ENCODE measurements at regions not wholly inside any gene's neighbourhood (a gene's known extent, or its start where the extent isn't known, plus 50 kb on each side); places are given as distances from the start of the nearest gene placed in this dataset.

DNA sequence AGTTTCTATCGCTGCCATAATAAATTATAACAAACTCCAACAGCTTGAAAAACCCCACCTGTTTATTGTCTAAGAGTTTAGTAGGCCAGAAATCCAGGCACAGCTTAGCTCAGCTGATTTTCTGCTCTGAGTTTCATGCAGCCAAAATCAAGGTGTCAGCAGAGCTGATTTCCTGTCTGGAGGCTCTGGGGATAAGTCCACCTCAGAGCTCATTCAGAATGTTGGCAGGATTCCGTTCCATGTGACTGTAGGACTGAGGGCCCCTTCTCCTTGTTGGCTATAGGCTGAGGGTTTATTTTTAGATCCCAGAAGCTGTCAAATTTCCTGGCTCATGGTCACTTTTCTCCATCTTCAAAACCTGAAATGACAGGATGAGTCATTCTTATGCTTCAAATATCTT is 91.6 kb upstream of the CHODL start:
- DNase-seq = no peak
- H3K4me3 ChIP-seq = no peak overlapping the region
- no peaks in the 10 kb centered on the region for H3K9me3 ChIP-seq
- no peaks in the 10 kb centered on the region for H3K4me1 ChIP-seq
- H3K36me3 ChIP-seq = no peaks in the 10 kb centered on the region
- H3K27ac ChIP-seq = no peak overlapping the region
- TF ChIP-seq POLR2A (IDR thresholded peaks at IDR 0.05) = no peak
- TF ChIP-seq, protein P1, sequence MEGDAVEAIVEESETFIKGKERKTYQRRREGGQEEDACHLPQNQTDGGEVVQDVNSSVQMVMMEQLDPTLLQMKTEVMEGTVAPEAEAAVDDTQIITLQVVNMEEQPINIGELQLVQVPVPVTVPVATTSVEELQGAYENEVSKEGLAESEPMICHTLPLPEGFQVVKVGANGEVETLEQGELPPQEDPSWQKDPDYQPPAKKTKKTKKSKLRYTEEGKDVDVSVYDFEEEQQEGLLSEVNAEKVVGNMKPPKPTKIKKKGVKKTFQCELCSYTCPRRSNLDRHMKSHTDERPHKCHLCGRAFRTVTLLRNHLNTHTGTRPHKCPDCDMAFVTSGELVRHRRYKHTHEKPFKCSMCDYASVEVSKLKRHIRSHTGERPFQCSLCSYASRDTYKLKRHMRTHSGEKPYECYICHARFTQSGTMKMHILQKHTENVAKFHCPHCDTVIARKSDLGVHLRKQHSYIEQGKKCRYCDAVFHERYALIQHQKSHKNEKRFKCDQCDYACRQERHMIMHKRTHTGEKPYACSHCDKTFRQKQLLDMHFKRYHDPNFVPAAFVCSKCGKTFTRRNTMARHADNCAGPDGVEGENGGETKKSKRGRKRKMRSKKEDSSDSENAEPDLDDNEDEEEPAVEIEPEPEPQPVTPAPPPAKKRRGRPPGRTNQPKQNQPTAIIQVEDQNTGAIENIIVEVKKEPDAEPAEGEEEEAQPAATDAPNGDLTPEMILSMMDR (IDR thresholded peaks at IDR 0.05) = no peak
- no peaks in the 10 kb centered on the region for H3K27me3 ChIP-seq

- DNase-seq = no peak
- Histone ChIP-seq H3K27ac (no peak overlapping the region), H3K36me3 (no peaks in the 10 kb centered on the region), H3K4me1 (no peaks in the 10 kb centered on the region), H3K4me3 (no peak overlapping the region), H3K9me3 (no peaks in the 10 kb centered on the region), H3K27me3 (no peaks in the 10 kb centered on the region)
- TF ChIP-seq, protein P1 (IDR thresholded peaks at IDR 0.05) = no peak
- no peak for TF ChIP-seq POLR2A (IDR thresholded peaks at IDR 0.05)
Measured at GRCh38 chr21:18152371-18152770, 92.3 kb upstream of the CHODL start.

GRCh38 chr21:18151046-18151445 is 93.6 kb upstream of the CHODL start:
- Histone ChIP-seq H3K9me3 (no peaks in the 10 kb centered on the region), H3K4me1 (no peaks in the 10 kb centered on the region), H3K4me3 (no peak overlapping the region), H3K27me3 (no peaks in the 10 kb centered on the region), H3K36me3 (no peaks in the 10 kb centered on the region), H3K27ac (no peak overlapping the region)
- no peak for TF ChIP-seq POLR2A (IDR thresholded peaks at IDR 0.05)
- TF ChIP-seq, protein P1 (IDR thresholded peaks at IDR 0.05) = no peak
- no peak for DNase-seq

- no peak for DNase-seq
- Histone ChIP-seq H3K36me3 (no peaks in the 10 kb centered on the region), H3K27ac (no peak overlapping the region), H3K9me3 (no peaks in the 10 kb centered on the region), H3K27me3 (no peaks in the 10 kb centered on the region), H3K4me1 (no peaks in the 10 kb centered on the region), H3K4me3 (no peak overlapping the region)
- TF ChIP-seq POLR2A (IDR thresholded peaks at IDR 0.05) = no peak
- TF ChIP-seq, protein P1 (IDR thresholded peaks at IDR 0.05) = no peak
Measured at GRCh38 chr21:18148401-18148800, 96.2 kb upstream of the CHODL start.

- Histone ChIP-seq H3K9me3 (no peaks in the 10 kb centered on the region), H3K36me3 (no peaks in the 10 kb centered on the region), H3K4me3 (no peak overlapping the region), H3K4me1 (no peaks in the 10 kb centered on the region), H3K27ac (no peak overlapping the region), H3K27me3 (no peaks in the 10 kb centered on the region)
- TF ChIP-seq, protein P1 (IDR thresholded peaks at IDR 0.05) = no peak
- no peak for TF ChIP-seq POLR2A (IDR thresholded peaks at IDR 0.05)
- no peak for DNase-seq
Measured at GRCh38 chr21:18147678-18148077, 97.0 kb upstream of the CHODL start.

DNA sequence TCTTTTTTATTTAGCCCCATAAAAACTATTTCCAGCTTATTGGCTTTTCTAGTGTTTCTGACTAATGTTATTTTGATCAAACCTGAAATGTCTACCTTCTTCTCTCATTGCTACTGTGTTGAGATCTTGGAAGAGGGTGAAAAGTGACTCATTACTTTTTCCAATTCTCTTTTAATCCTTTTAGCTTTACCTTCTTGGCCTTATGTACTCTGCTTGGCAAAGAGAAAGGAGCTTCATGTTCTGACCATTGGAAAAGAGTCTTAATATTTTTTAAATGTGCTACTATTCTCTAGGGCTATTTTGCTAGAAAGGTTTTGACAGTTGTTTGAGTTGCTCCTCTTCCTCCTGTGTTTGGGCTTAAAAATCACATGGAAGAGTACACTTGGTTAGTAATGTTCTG is 97.8 kb upstream of the CHODL start:
- Histone ChIP-seq H3K4me1 (no peaks in the 10 kb centered on the region), H3K27me3 (no peaks in the 10 kb centered on the region), H3K4me3 (no peak overlapping the region), H3K36me3 (no peaks in the 10 kb centered on the region), H3K27ac (no peak overlapping the region), H3K9me3 (no peaks in the 10 kb centered on the region)
- TF ChIP-seq, protein P1 (IDR thresholded peaks at IDR 0.05) = no peak
- no peak for TF ChIP-seq POLR2A (IDR thresholded peaks at IDR 0.05)
- no peak for DNase-seq

Measured in Peyer's patch (tissue), 4 donors.